HG03378 (cell line): ENCODE measurements at regions not wholly inside any gene's neighbourhood (a gene's known extent, or its start where the extent isn't known, plus 50 kb on each side); places are given as distances from the start of the nearest gene placed in this dataset.

Source experiments
- ATAC-seq: cut with Tn5 transposase; IDR thresholded peaks from one replicate; pipeline ENCODE4 v1.9.1; 2021; ENCODE audit warnings: mild to moderate bottlenecking, moderate library complexity; ENCODE audit not compliant: unreplicated experiment

DNA sequence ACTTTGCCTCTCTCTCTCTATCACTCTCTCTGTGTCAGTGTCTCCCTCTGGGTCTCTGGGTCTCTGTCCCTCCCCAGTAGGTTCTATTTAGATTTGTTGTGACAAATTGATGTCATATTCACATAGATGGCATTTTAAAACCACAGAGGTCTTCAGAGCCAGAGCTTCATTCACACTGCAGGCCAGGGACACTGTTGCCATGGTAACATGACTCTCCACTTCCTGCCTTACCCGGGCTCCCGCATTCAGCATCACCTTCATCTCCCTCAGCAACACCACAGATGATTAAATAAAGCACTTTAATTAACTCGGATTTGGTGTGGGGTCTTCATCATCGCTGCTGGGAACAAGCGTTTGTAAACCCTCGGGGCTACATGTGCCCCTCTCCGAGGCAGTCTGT, 132.6 kb downstream of the ETS2 start:
- no peak for ATAC-seq

DNA sequence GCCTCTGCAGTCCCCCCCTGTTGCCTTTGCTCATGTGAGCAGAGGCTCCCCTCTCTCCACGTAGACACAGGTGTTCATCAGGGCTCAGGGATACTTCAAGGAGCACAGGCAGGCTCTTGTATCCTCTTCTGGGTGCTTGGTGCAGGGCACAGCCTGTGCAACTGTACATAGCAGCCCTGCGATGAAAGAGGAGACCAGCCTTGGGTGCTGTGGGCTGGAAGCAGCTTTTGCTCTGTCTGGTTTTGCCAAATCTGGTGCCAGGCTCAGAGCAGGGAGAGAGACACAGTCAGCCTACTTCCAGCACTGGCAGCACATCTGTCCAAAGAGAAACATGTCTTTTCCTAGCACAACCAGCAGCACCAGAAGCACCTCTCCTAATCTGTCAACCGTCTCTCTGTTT, 132.1 kb downstream of the ETS2 start:
- no peak for ATAC-seq

DNA sequence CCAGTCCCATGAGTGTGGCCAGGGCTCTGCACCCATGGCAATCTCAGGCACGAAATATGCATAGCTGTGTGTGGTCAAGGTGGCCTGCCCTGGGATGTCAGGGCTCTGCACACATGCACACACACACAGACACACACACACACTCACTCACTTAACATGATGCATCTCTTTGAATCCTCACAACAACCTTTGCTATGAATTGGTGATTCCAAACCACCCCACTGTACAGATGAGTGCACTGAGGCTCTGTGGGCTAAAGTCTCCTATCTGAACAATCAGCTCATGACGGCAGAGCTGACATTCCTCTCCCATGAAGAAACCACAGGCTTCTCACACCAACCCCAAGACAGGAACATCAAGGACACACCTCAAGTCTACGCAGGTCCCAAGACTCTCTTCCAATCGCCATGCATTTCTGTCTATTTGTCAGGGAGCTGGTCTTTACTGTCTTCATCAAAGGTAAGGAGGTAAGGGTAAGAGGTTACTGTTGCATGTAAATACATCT, 131.6 kb downstream of the ETS2 start:
- no peak for ATAC-seq

DNA sequence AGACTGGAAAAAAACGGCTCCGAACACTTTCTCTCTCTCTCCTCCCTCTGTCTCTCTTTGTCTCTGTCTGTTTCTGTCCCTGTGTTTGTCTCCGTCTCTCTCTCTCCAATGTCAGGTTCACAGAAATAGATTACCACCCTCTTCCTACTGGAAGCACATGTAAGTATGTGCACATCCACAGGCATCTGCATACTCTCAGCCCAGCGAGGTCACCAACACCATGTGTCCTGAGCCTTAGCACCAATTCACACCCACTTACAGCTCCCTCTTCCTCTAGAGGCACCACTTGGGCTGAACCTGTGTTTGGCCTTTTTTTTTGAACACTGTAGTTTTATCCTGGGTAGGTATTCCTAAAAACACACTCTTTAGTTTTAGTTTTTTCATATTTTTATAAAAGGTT, 130.5 kb downstream of the ETS2 start:
- no peak for ATAC-seq

DNA sequence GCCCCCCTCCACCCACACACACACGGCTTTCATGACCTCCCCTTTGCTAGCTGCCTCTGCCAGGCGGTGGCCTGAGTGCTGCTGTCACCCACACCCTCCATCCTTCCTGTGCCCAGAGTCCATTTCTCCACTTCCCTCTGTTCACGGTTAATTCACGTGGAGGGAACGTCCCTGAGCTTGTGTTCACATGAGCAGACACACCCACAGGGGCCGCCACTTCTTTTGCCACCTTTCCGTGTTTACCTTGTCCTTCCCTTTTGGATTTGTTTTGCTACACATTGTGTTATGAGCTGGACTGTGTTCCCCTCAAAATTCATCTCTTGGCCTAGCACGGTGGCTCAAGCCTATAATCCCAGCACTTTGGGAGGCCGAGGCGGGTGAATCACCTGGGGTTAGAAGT, 128.0 kb downstream of the ETS2 start:
- ATAC-seq: no peak

DNA sequence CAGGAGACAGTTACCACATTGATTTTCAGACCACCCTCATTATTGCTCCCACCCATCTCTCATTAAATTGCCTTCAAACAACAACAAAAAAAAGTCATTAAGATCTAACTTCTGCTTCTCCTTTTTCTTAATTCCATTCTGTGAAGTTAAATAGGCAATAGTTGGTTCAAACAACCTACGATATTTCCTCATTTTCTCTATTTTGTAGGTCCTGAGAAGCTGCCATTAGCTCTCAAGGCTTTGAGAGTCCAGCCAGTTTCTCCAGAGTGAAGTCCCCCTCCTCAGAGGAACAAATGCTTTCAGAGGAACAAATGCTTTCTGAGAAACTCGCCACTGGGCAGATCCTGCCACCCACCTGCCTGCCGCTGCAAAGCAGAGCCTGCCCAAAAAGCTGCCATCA, 125.6 kb downstream of the ETS2 start:
- no peak for ATAC-seq

DNA sequence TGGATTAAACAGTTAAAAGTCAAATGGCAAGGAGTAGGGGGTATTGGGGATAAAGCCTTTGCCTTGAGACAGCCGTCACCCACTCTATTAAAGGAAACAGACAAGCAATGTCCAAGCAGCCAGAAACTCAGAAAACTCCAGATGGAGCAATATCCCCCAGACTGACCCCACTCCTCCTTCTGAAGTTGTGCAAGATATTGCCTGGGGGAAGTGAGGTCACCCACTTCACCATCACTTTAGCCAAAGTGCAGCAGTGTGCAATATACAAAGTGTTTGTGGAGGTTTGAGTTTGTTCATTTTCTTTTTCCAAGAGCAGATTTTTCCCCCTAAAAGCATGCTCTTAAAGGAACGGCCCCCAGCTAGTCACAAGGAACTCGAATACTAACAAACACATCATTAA, 125.1 kb downstream of the ETS2 start:
- no peak for ATAC-seq

DNA sequence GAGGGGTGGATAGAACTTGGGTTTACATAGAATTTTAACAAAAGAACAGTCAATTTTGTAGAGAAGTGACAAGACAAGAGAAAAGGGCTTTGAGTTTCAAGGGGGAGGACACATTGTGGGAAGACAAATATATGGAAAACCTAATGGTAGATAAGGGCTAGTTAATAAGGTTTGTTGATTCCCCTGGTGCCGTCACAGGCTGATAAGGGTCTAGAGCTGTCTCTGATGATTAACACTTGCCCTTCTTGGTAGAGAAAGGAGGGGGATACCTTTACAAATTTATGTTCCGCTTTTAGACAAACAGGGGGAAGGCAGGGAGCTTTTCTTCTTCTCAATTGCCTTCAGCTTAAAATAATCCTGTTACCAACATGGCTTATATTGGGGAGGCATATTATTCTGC, 124.3 kb downstream of the ETS2 start:
- no peak for ATAC-seq

DNA sequence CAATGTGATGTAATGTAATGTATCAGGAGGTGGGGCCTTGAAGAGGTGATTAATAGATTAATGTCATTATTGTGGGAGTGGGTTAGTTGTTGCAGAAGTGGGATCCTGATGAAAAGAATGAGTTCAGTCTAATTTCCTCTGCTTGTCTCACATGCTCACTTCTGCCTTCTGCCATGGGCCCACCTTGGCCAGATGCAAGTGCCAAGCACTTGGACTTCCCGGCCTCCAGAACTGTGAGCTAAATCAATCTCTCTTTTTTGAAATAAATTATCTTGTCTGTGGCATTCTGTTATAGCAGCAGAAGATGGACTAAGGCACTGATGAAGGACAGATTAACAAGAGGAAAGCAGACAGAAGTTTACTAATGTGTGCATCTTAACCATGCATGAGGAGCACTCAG, 123.9 kb downstream of the ETS2 start:
- no peak for ATAC-seq

DNA sequence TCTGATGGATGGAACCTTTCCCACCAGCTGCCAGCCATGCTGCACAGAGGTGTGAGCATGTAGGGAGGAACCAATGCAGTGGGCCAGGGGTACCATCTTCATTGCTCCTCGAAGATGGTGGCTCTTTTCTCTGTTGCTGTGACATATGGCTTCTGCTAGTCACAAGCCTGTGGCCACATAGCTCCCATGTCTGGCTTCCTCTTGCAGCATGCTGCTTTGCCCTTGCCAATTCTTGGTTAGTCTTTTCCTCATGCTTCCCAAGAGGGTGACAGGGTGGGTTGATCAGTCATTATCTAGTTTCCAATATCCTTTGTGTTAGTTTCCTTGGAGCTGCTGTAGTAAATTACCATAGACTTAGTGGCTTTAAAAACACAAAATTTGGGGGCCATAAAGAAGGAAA, 123.4 kb downstream of the ETS2 start:
- no peak for ATAC-seq

DNA sequence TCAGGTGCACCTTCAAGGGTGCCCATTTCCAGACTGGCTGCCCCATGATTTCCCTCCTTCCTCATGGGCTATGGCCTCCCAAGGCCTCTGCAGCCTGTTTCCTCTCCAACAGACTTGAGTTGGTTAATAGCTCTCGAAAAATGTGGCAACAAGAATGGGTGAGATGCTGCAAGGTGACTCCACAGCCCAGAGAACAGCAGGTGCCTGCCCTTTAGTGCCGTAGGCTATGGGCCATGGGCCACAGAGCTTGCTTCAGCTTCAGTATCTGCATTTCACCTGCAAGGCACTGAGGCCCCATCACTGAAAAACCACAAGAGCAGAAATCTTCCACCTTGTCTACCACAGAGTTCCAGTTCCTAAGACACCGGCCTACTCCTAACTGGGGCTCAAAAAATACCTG, 122.0 kb downstream of the ETS2 start:
- ATAC-seq: no peak

DNA sequence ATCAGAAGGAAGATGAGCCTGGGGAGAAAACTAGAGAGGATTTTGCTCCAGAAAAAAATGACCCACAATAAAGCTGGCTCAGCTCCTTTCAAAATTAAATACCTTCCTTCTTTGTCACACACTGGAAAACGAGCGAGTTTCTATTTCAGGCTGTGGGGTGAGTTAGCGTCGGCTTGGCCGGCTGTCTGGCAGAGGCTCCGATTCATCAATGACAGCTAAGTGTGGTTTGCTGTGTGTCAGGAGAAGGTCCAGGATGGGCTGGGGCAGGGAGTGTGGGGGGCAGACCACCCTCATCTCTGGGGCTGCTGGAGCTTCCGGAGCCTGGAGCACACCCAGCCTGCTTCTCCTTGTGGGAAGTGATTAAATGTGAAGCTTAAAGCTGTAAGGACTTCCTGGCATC, 120.2 kb downstream of the ETS2 start:
- no peak for ATAC-seq

DNA sequence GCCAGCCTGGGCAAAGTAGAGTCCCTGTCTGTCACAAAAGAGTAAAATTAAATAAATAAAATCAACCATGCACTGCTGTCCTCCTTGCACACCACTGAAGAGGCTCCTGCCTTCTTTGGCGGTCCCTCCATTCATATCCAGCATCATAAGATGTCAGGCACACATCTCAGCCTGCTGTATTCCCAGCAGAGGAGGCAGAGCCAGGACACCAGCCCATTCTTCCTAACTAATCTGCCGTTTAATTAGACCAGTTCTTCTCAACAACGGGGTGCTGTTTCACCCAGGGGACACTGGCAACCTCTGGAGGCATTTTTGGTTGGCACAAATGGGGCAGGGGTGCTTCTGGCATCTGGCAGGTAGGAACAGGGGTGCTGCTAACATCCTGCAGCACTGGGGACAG, 119.7 kb downstream of the ETS2 start:
- no peak for ATAC-seq

DNA sequence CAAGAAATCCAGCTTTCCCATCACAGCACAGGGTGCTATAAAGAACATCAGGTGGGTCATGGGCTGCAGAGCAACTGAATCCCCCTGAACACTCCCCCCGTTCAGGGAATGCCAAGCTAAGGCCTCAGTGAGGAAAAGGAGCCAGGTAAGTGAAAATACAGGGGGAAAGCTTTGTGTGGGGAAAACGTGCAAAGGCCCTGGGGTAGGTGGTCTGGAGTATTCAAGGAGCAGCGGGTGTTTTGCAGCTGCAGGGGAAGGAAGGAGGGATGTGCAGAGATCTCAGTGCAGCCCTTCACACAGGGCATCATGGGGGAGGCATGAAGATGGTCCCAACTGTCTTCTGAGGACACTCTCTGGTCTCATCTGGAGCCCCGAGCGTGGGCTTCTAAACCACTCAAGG, 119.2 kb downstream of the ETS2 start:
- ATAC-seq: no peak

DNA sequence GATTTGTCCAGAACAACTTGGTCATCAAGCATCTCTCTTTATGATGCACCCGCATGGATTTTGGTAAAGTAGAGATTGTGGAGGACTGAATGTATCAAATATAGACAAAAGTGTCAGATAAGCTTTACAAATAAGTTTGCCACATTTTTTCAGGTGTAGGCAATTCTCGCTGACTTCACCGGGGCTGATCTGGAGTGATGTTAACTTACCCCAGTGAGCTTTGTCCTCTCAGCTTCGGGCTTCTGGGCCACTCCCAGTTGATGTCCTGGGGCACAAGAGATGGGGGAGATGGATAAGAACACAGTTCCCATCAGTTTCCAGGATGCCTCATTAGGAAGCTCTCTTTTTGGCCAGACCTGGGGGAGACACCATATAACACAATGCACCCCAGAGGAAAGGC, 117.7 kb downstream of the ETS2 start:
- no peak for ATAC-seq

DNA sequence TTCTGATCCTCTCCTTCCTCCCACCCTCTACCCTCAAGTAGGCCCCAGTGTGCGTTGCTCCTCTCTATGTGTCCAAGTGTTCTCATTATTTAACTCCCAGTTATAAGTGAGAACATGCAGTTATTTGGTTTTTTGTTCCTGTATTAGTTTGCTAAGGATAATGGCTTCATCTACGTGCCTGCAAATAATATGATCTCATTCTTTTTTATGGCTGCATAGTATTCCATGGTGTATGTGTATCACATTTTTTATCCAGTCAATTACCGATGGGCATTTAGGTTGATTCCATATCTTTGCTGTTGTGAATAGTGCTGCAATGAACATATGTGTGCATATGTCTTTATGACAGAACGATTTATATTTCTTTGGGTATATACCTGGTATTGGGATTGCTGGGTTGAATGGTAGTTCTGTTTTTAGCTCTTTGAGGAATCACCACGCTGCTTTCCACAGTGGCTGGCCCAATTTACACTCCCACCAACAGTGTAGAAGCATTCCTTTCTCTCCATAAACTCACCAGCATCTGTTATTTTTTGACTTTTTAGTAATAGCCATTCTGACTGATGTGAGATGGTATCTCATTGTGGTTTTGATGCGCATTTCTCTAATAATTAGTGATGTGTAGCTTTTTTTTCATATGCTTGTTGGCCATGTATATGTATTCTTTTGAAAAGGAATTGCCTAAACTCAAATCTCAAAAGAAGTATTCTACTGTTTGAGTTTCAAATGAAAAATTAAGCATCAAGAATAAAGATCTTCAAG, 116.9 kb downstream of the ETS2 start:
- no peak for ATAC-seq

DNA sequence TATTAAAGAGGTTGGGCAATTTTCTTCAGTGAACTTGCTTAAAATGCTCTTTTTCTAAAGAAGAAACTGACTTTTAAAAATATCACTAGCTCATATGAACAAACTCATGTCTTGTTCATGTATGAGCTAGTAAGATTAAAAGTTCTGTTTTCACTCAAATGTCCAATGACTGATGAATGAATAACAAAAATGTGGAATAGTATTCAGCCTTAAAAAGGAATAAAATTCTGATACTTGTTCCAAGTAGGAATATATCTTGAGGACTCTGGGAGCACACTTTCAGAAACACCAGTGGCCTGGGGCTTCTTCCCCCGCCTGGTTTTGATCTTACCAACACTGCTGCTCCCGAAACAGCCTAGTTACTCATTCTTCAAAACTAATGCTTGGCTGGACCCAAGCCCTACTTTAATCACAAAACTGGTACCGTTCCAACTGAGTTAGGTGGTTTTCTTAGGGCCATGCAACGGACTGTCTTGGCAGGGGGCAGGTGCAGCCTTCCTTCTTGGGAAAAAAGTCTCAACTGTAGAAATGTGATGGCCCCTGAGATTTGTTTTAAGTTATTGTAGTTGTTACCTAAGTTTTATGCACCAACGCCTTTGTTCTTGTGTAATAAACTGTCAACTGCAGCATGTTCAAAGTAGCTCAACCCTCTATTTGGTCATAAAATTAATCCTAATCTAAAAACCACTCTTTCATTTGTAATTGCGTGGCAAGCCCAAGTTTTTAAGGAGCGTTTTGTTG, 116.0 kb downstream of the ETS2 start:
- ATAC-seq: no peak

DNA sequence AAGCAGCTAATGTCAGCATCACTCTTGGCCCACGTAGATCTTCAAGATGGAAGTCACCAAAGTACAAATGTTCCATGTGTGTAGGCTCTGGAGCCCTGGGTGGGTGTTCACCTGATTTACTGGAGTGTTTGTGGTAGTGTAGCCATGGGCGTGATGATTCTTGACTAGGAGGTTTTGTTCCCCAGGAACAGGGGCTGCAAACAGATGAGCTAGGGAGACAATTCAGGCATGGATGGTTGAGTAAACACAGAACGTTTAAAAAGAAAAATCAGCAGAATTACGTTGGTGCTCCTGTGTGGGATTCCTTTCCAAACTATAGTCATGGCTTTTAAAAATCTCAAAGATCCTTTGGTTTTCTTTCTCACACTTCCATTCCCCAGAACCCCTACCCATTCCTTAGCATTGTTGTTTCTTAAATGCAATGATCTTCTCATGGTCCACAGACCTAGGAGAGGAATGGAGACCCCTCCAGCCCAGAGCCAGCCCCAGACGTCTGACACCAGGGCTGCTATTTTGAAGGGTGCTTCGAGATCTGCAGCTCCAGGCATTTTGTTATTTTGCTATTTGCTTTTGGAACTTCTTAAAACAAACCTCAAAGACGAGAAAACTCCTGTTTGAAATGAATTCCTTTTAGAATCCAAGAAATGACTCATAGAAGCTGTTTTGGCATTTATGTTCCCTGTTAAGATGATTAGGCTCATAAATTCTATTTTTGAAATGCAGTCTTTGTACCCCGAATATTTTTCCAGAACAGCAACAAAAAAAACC, 115.1 kb downstream of the ETS2 start:
- no peak for ATAC-seq

DNA sequence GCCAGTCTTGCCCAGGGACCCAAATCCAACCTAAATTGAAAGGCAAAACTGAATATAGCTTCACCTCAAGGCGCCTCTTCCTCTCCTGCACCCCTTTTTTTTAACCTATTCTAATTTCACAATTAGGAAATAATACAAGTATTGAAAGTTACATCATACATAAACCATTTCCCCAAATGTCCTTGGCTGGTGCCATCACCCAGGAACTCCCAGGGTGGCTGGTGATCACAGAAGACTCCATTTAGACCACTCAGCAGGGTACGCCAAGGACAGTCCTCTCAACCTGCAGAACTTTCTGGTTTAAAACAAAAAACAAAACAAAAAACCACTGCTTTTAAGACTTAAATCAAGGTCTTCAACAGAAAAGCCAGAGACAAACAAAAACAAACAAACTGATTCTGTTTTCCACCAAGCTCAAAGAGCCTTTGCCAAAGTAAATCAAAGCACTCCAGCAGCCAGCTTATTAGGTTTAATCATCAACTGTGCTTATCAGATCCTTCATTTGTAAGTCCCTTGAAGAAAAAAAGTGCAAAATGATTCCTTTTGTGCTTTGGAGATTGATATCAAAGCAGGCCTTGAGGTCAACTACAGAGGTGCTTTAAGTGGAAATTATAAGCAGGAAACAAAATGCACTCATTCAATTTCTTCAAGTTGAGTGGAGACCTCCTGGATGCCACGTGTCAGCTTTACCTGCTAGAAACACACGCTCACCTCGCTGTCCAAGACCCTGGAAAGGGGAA, 113.0 kb downstream of the ETS2 start:
- ATAC-seq: no peak

DNA sequence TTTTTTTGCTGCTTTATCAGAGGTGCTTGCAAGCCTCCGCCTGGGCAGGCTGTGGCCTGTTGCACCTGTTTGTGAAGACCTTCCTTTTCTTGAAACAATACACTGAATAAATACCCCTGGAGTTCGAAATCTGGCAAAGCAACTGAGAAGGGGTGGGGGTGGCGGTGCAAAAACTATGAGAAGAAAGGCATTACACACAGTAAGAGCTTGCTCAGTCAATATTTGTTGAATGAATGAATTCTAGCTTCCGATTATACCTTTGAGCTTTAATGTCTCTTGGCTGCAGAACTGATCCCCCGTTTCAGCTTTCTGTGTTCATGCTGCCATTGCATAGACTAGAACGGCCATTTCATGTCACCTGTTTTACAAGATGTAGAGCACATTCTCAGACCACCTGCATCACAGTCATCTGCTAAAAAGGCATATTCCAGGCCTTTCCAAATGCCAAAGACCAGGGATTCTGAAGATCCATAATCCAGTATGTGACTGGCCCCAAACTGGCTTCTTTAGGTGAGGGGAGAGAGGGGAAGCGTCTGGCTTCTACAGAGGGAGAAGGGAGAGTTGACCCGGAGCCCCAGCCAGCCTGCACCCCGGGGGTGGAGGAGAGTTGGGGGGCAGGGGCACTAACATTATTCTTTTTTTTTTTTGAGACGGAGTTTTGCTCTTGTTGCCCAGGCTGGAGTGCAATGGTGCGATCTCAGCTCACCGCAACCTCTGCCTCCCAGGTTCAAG, 111.5 kb downstream of the ETS2 start:
- ATAC-seq: no peak
